ENCODE measurements at regions not wholly inside any gene's neighbourhood (a gene's known extent, or its start where the extent isn't known, plus 50 kb on each side); places are given as distances from the start of the nearest gene placed in this dataset.
"Not testable (repeated sequence)": the region's sequence is repeated elsewhere in the genome, so short reads cannot be mapped to it uniquely, and the experiment has no call there.

DNA sequence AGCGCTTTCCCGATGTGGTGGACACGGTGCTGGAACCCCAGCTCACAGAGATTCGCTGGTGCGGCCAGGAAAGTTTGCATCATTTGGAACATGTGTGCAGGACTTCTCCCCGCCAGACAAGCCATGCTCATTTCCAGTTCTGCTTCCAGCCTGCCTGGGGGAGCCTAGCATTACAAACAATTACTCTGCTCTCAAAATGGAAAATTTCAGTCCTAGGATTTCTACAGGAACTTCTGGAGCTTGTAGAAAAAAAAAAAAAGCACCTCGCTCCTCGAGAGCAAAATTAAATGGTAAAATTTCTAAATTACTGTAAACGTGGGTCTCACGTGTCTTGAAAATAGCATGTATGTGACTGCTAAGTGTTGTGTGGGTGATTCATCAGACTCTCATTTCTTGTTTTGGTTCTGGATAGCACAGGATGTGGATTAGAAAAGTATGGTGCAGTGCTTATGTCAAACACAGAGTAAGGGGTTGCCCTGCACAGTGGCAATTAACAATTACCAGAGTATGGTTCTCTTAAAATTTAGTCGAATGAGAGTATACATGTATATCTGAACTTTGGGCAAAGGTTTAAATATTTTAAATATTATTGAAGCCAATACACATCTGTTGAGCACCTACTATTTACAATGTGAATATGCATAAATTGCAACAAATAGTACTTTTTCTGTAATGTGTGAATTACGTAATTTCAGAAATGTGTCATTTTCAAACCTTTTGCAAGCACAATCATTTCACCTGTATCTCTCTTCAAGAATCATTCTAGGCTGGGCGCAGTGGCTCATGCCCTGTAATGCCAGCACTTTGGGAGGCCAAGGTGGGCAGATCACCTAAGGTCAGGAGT is 61.8 kb upstream of the PTGFRN start:
- H3K9ac ChIP-seq (ENCODE audit: low read length): no peak overlapping the region
- no peaks in the 10 kb centered on the region for H3K4me1 ChIP-seq (ENCODE audit: insufficient read depth, low read length, severe bottlenecking)
- no peak overlapping the region for H2AFZ ChIP-seq (ENCODE audit: low read length)
- H3K79me2 ChIP-seq (ENCODE audit: insufficient read depth, low read length): no peaks in the 10 kb centered on the region
- TF ChIP-seq CTCF (IDR thresholded peaks at IDR 0.05; ENCODE audit: low read length): no peak
- H3K36me3 ChIP-seq (ENCODE audit: insufficient read depth, low read length): no peaks in the 10 kb centered on the region
- H3K27me3 ChIP-seq (ENCODE audit: insufficient read depth, low read length): no peaks in the 10 kb centered on the region
- no peaks in the 10 kb centered on the region for H3K9me2 ChIP-seq (ENCODE audit: low read depth, low read length)
- H3F3A ChIP-seq (ENCODE audit: insufficient read depth, low read length): no peaks in the 10 kb centered on the region
- no peak overlapping the region for H3K4me3 ChIP-seq (ENCODE audit: low read depth, low read length, poor library complexity, severe bottlenecking)
- H3K4me2 ChIP-seq (ENCODE audit: low read length): no peak overlapping the region
- H3K9me3 ChIP-seq (ENCODE audit: low read length): no peaks in the 10 kb centered on the region
- no peak overlapping the region for H3K27ac ChIP-seq (ENCODE audit: low read depth, low read length, poor library complexity, severe bottlenecking)
- H4K20me1 ChIP-seq (ENCODE audit: insufficient read depth, low read length): no peaks in the 10 kb centered on the region

DNA sequence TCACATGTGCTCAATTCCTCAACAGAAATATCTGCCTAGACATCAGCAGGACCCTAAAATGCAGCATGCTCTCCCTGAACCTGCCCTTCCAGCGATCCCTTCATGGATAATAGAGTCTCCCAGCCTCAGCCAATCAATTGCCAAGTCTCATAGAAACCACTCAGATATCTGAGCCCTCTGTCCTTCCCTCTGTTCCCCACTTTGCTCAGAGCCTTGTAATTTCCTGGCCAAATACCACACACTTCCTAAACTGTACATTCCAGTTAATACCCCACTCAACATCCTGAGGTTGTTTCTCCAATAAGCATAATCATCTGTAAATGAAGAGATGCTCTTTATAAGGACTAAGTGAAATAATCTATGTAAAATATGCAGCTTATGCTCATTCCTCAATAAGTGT is 59.3 kb upstream of the PTGFRN start:
- no peak overlapping the region for H2AFZ ChIP-seq (ENCODE audit: low read length)
- H3K79me2 ChIP-seq (ENCODE audit: insufficient read depth, low read length): no peaks in the 10 kb centered on the region
- no peak for TF ChIP-seq CTCF (IDR thresholded peaks at IDR 0.05; ENCODE audit: low read length)
- TF ChIP-seq EZH2 (IDR thresholded peaks at IDR 0.05; ENCODE audit: borderline replicate concordance, low read length): no peak
- H3K4me2 ChIP-seq (ENCODE audit: low read length): no peak overlapping the region
- no peaks in the 10 kb centered on the region for H3K27me3 ChIP-seq (ENCODE audit: insufficient read depth, low read length)
- no peak overlapping the region for H3K27ac ChIP-seq (ENCODE audit: low read depth, low read length, poor library complexity, severe bottlenecking)
- no peaks in the 10 kb centered on the region for H3K9me2 ChIP-seq (ENCODE audit: low read depth, low read length)
- H3F3A ChIP-seq (ENCODE audit: insufficient read depth, low read length): no peaks in the 10 kb centered on the region
- no peaks in the 10 kb centered on the region for H3K36me3 ChIP-seq (ENCODE audit: insufficient read depth, low read length)
- H3K9ac ChIP-seq (ENCODE audit: low read length): no peak overlapping the region
- H3K9me3 ChIP-seq (ENCODE audit: low read length): no peaks in the 10 kb centered on the region
- H3K4me1 ChIP-seq (ENCODE audit: insufficient read depth, low read length, severe bottlenecking): no peaks in the 10 kb centered on the region
- H4K20me1 ChIP-seq (ENCODE audit: insufficient read depth, low read length): no peaks in the 10 kb centered on the region
- no peak overlapping the region for H3K4me3 ChIP-seq (ENCODE audit: low read depth, low read length, poor library complexity, severe bottlenecking)

- not testable (repeated sequence) for H3K4me2 ChIP-seq (ENCODE audit: low read length); H3K4me3 ChIP-seq (ENCODE audit: low read depth, low read length, poor library complexity, severe bottlenecking); H4K20me1 ChIP-seq (ENCODE audit: insufficient read depth, low read length); H3K27me3 ChIP-seq (ENCODE audit: insufficient read depth, low read length); H3K36me3 ChIP-seq (ENCODE audit: insufficient read depth, low read length); H3K79me2 ChIP-seq (ENCODE audit: insufficient read depth, low read length); H3F3A ChIP-seq (ENCODE audit: insufficient read depth, low read length); H3K9me3 ChIP-seq (ENCODE audit: low read length); H3K9ac ChIP-seq (ENCODE audit: low read length); H3K27ac ChIP-seq (ENCODE audit: low read depth, low read length, poor library complexity, severe bottlenecking); H2AFZ ChIP-seq (ENCODE audit: low read length); H3K9me2 ChIP-seq (ENCODE audit: low read depth, low read length); H3K4me1 ChIP-seq (ENCODE audit: insufficient read depth, low read length, severe bottlenecking)
Observed at GRCh38 chr1:116851189-116851588, 58.5 kb upstream of the PTGFRN start.

- no peaks in the 10 kb centered on the region for H4K20me1 ChIP-seq (ENCODE audit: insufficient read depth, low read length)
- H3K4me1 ChIP-seq (ENCODE audit: insufficient read depth, low read length, severe bottlenecking): no peaks in the 10 kb centered on the region
- no peaks in the 10 kb centered on the region for H3K36me3 ChIP-seq (ENCODE audit: insufficient read depth, low read length)
- H3K79me2 ChIP-seq (ENCODE audit: insufficient read depth, low read length): no peaks in the 10 kb centered on the region
- no peak for TF ChIP-seq CTCF (IDR thresholded peaks at IDR 0.05; ENCODE audit: low read length)
- TF ChIP-seq EZH2 (IDR thresholded peaks at IDR 0.05; ENCODE audit: borderline replicate concordance, low read length): no peak
- no peak overlapping the region for H2AFZ ChIP-seq (ENCODE audit: low read length)
- H3K9ac ChIP-seq (ENCODE audit: low read length): no peak overlapping the region
- H3K27ac ChIP-seq (ENCODE audit: low read depth, low read length, poor library complexity, severe bottlenecking): no peak overlapping the region
- no peaks in the 10 kb centered on the region for H3K27me3 ChIP-seq (ENCODE audit: insufficient read depth, low read length)
- no peaks in the 10 kb centered on the region for H3K9me2 ChIP-seq (ENCODE audit: low read depth, low read length)
- no peaks in the 10 kb centered on the region for H3K9me3 ChIP-seq (ENCODE audit: low read length)
- H3F3A ChIP-seq (ENCODE audit: insufficient read depth, low read length): no peaks in the 10 kb centered on the region
- no peak overlapping the region for H3K4me3 ChIP-seq (ENCODE audit: low read depth, low read length, poor library complexity, severe bottlenecking)
- H3K4me2 ChIP-seq (ENCODE audit: low read length): no peak overlapping the region
Observed at GRCh38 chr1:116851846-116852245, 57.9 kb upstream of the PTGFRN start.

Measured in OCI-LY1 (cell line).